H1 (cell line): ENCODE measurements at regions not wholly inside any gene's neighbourhood (a gene's known extent, or its start where the extent isn't known, plus 50 kb on each side); places are given as distances from the start of the nearest gene placed in this dataset.

ENCODE experiments used
- CTCF ChIA-PET: fragments of 300-600 bp; sonication (Branson Sonifier 250); formaldehyde crosslinking; loops from one replicate; lab custom pipeline; 2021; ENCODE audit not compliant: partially characterized antibody; lab: Charles Lee
- POLR2A ChIA-PET: fragments of 300-600 bp; sonication (Branson Sonifier 250); formaldehyde crosslinking; loops from one replicate; lab custom pipeline; 2021; ENCODE audit warnings: inconsistent platforms; ENCODE audit not compliant: partially characterized antibody; lab: Charles Lee
- DNase-seq, 2 experiments: peaks; one replicate each; pipeline versions ENCODE4 v3.0.0 to v3.0.0-alpha.2; 2010 to 2022; ENCODE audit warnings: low spot score in 2 of 2, low read depth in 1 of 2, mixed read lengths in 1 of 2
- FAIRE-seq: peaks from 2 replicates; lab custom pipeline; 2011; peaks lifted over from hg19 to GRCh38; lab: Jason Lieb, UNC
- H2AFZ ChIP-seq: 2 replicates; pipeline ENCODE4 v1.8.1; 2012; ENCODE audit warnings: low read length, inconsistent platforms
- H2AK5ac ChIP-seq: 2 replicates; pipeline ENCODE4 v1.6.1; 2013; ENCODE audit warnings: low read depth, low read length
- H2BK120ac ChIP-seq: replicated peaks from 2 replicates; pipeline ENCODE3; 2013; ENCODE audit warnings: low read depth, low read length, inconsistent platforms
- H2BK12ac ChIP-seq: 2 replicates; pipeline ENCODE4 v1.6.1; 2013; ENCODE audit warnings: low read depth, low read length
- H2BK15ac ChIP-seq: 2 replicates; pipeline ENCODE4 v1.6.1; 2013; ENCODE audit warnings: low read length
- H2BK20ac ChIP-seq: 2 replicates; pipeline ENCODE4 v1.6.1; 2013; ENCODE audit warnings: low read length
- H2BK5ac ChIP-seq: 2 replicates; pipeline ENCODE4 v1.6.1; 2013; ENCODE audit warnings: low read depth, low read length
- H3K14ac ChIP-seq: 2 replicates; pipeline ENCODE4 v1.6.1; 2013; ENCODE audit warnings: inconsistent platforms; ENCODE audit not compliant: insufficient read length
- H3K18ac ChIP-seq: 2 replicates; pipeline ENCODE4 v1.6.1; 2013; ENCODE audit warnings: low read length; ENCODE audit errors: extremely low read depth
- H3K23ac ChIP-seq: 2 replicates; pipeline ENCODE4 v1.6.1; 2013; ENCODE audit warnings: inconsistent platforms; ENCODE audit not compliant: insufficient read length
- H3K23me2 ChIP-seq: 2 replicates; pipeline ENCODE4 v1.6.1; 2013; ENCODE audit warnings: low read depth, low read length
- H3K27ac ChIP-seq: 2 replicates; pipeline ENCODE4 v1.6.1; 2011; ENCODE audit warnings: low read depth, low read length, inconsistent platforms
- H3K27me3 ChIP-seq, 4 experiments: replicated peaks in 1 of 4; 1 replicate in 1 of 4; 2 replicates in 3 of 4; pipeline versions ENCODE4 v1.6.1 to v1.8.1; 2011 to 2013; ENCODE audit warnings: low read length in 3 of 4, mild to moderate bottlenecking in 3 of 4, inconsistent platforms in 2 of 4, mixed read lengths in 2 of 4, moderate library complexity in 1 of 4; ENCODE audit not compliant: control insufficient read depth in 3 of 4, insufficient read depth in 3 of 4; ENCODE audit errors: extremely low read depth in 1 of 4
- H3K36me3 ChIP-seq, 4 experiments: 2 replicates each; pipeline versions ENCODE4 v1.6.1 to v1.8.1; 2011 to 2013; ENCODE audit warnings: mild to moderate bottlenecking in 4 of 4, low read length in 3 of 4, moderate library complexity in 2 of 4, control low read depth in 1 of 4, inconsistent platforms in 1 of 4; ENCODE audit not compliant: insufficient read depth in 4 of 4, control insufficient read depth in 2 of 4
- H3K4ac ChIP-seq: replicated peaks from 2 replicates; pipeline ENCODE3; 2013; ENCODE audit warnings: low read length, low read depth, mixed read lengths, inconsistent platforms; ENCODE audit not compliant: insufficient read length
- H3K4me1 ChIP-seq, 4 experiments: replicated peaks in 1 of 4; 1 replicate in 1 of 4; 2 replicates in 3 of 4; pipeline versions ENCODE4 v1.6.1 to v1.8.1; 2011 to 2013; ENCODE audit warnings: low read length in 3 of 4, inconsistent platforms in 2 of 4, mixed read lengths in 1 of 4; ENCODE audit not compliant: insufficient read depth in 4 of 4, control insufficient read depth in 3 of 4
- H3K4me2 ChIP-seq, 2 experiments: 2 replicates each; pipeline versions ENCODE4 v1.6.1 to v1.8.1; 2011 to 2013; ENCODE audit warnings: low read depth in 2 of 2, low read length in 2 of 2, control low read depth in 1 of 2, inconsistent platforms in 1 of 2, mild to moderate bottlenecking in 1 of 2; ENCODE audit not compliant: insufficient read depth in 1 of 2
- H3K4me3 ChIP-seq, 4 experiments: fragments of 200-600, 300-600 bp in 1 of 4; sonication (generic), shearing (Covaris generic), sonication (Bioruptor Twin) in 1 of 4; 2 replicates each; pipeline versions ENCODE4 v1.5.1 to v1.8.1; 2011 to 2016; ENCODE audit warnings: low read length in 4 of 4, low read depth in 3 of 4, control low read depth in 2 of 4, inconsistent platforms in 2 of 4, mild to moderate bottlenecking in 2 of 4, mixed read lengths in 1 of 4, moderate library complexity in 1 of 4; ENCODE audit not compliant: insufficient read depth in 2 of 4; ENCODE audit errors: extremely low read depth in 1 of 4
- H3K56ac ChIP-seq: replicated peaks from 2 replicates; pipeline ENCODE3; 2013; ENCODE audit warnings: low read depth, mild to moderate bottlenecking, mixed read lengths, low read length, inconsistent platforms; ENCODE audit not compliant: insufficient read length
- H3K79me1 ChIP-seq: 2 replicates; pipeline ENCODE4 v1.6.1; 2013; ENCODE audit warnings: low read depth, low read length, control low read depth
- H3K79me2 ChIP-seq, 2 experiments: 2 replicates each; pipeline versions ENCODE4 v1.6.1 to v1.8.1; 2012 to 2013; ENCODE audit warnings: low read length in 2 of 2, mild to moderate bottlenecking in 2 of 2, inconsistent platforms in 1 of 2; ENCODE audit not compliant: insufficient read depth in 2 of 2, control insufficient read depth in 1 of 2
- H3K9ac ChIP-seq, 4 experiments: replicated peaks in 1 of 4; 1 replicate in 1 of 4; 2 replicates in 3 of 4; pipeline versions ENCODE4 v1.6.1 to v1.8.1; 2011 to 2013; ENCODE audit warnings: low read depth in 3 of 4, low read length in 3 of 4, control low read depth in 2 of 4, mild to moderate bottlenecking in 2 of 4, moderate library complexity in 2 of 4, inconsistent platforms in 1 of 4; ENCODE audit errors: extremely low read depth in 1 of 4
- H3K9me3 ChIP-seq, 2 experiments: 2 replicates each; pipeline versions ENCODE4 v1.6.1 to v1.8.1; 2012 to 2013; ENCODE audit warnings: mild to moderate bottlenecking in 2 of 2, moderate library complexity in 2 of 2, control low read depth in 1 of 2, inconsistent platforms in 1 of 2, low read depth in 1 of 2, low read length in 1 of 2, mixed read lengths in 1 of 2; ENCODE audit not compliant: insufficient read depth in 2 of 2
- H4K20me1 ChIP-seq, 2 experiments: replicated peaks in 1 of 2; 2 replicates each; pipeline versions ENCODE3 to v1.8.1; 2011 to 2013; ENCODE audit warnings: inconsistent platforms in 2 of 2, low read length in 2 of 2, mild to moderate bottlenecking in 1 of 2; ENCODE audit not compliant: insufficient read depth in 2 of 2, control insufficient read depth in 1 of 2
- H4K5ac ChIP-seq: 2 replicates; pipeline ENCODE4 v1.6.1; 2013; ENCODE audit warnings: low read length, low read depth, mixed read lengths, inconsistent platforms; ENCODE audit not compliant: insufficient read length
- H4K8ac ChIP-seq: 2 replicates; pipeline ENCODE4 v1.8.0; 2013; ENCODE audit warnings: mild to moderate bottlenecking, moderate library complexity, low read length, inconsistent platforms; ENCODE audit not compliant: insufficient read depth; ENCODE audit errors: extremely low read depth
- H4K91ac ChIP-seq: replicated peaks from 2 replicates; pipeline ENCODE3; 2013; ENCODE audit warnings: low read length, mixed read lengths, inconsistent platforms; ENCODE audit not compliant: insufficient read length
- BRCA1 ChIP-seq: IDR thresholded peaks from 2 replicates; pipeline ENCODE4 v1.6.1; 2012; ENCODE audit warnings: low read depth, low read length, improper control_type of control experiment
- CHD2 ChIP-seq: IDR thresholded peaks from 2 replicates; pipeline ENCODE4 v1.6.1; 2012; ENCODE audit warnings: low read length, improper control_type of control experiment
- EZH2 ChIP-seq: fragments of 200-600 bp; sonication (generic); IDR thresholded peaks from 2 replicates; pipeline ENCODE4 v1.7.1; 2012; ENCODE audit warnings: low read depth, mild to moderate bottlenecking, moderate library complexity, low read length, inconsistent platforms; ENCODE audit not compliant: severe bottlenecking
- GABPA ChIP-seq: IDR thresholded peaks from 2 replicates; pipeline ENCODE4 v1.6.1; 2011; ENCODE audit warnings: mild to moderate bottlenecking, low read length, moderate library complexity, borderline replicate concordance; ENCODE audit not compliant: insufficient read depth
- GTF2F1 ChIP-seq: IDR thresholded peaks from 2 replicates; pipeline ENCODE4 v1.6.1; 2012; ENCODE audit warnings: low read depth, low read length, improper control_type of control experiment, borderline replicate concordance
- HDAC6 ChIP-seq: IDR thresholded peaks from one replicate; pipeline ENCODE4 v1.7.1; 2012; ENCODE audit warnings: low read depth, mild to moderate bottlenecking, inconsistent platforms, low read length, moderate library complexity
- JUND ChIP-seq: IDR thresholded peaks from 2 replicates; pipeline ENCODE4 v1.6.1; 2011; ENCODE audit warnings: mild to moderate bottlenecking, improper control_type of control experiment, low read length
- NRF1 ChIP-seq: IDR thresholded peaks from 2 replicates; pipeline ENCODE4 v1.6.1; 2011; ENCODE audit warnings: mild to moderate bottlenecking, low read depth, low read length, improper control_type of control experiment
- SIN3A ChIP-seq, 2 experiments: IDR thresholded peaks in 1 of 2; conservative IDR thresholded peaks in 1 of 2; 2 replicates each; pipeline ENCODE4 v1.6.1; 2011 to 2012; ENCODE audit warnings: low read length in 2 of 2, improper control_type of control experiment in 1 of 2, low read depth in 1 of 2, mild to moderate bottlenecking in 1 of 2
- SIX5 ChIP-seq: IDR thresholded peaks from 2 replicates; pipeline ENCODE4 v1.6.1; 2011; ENCODE audit warnings: mild to moderate bottlenecking, low read depth, low read length
- TAF7 ChIP-seq: optimal IDR thresholded peaks from 2 replicates; pipeline ENCODE3; 2011; ENCODE audit warnings: low read depth, mild to moderate bottlenecking, inconsistent platforms, low read length, moderate library complexity, borderline replicate concordance
- ZNF274 ChIP-seq: IDR thresholded peaks from 2 replicates; pipeline ENCODE4 v1.7.0; 2012; ENCODE audit warnings: low read length, borderline replicate concordance; ENCODE audit errors: extremely low read depth
- WGBS, 2 experiments: shearing (Covaris generic) in 1 of 2; methylation state at CpG; one replicate each; pipeline versions ENCODE4 v1.1.6 to v1.1.7; 2013 to 2015; ENCODE audit warnings: low lambda C conversion rate in 2 of 2, mixed read lengths in 2 of 2, inconsistent platforms in 1 of 2, low coverage in 1 of 2, missing lambda C conversion rate in 1 of 2; ENCODE audit not compliant: insufficient replicate concordance in 2 of 2, insufficient coverage in 1 of 2, insufficient read length in 1 of 2; ENCODE audit errors: extremely low coverage in 1 of 2, missing lambda C conversion rate in 1 of 2; 5-methylcytosine and 5-hydroxymethylcytosine counted together
- TF ChIP-seq, protein P1 (sequence below): IDR thresholded peaks from 2 replicates; pipeline ENCODE4 v1.6.1; 2011; ENCODE audit warnings: low read length, improper control_type of control experiment
- TF ChIP-seq, protein P2 (sequence below): IDR thresholded peaks from 2 replicates; pipeline ENCODE4 v1.6.1; 2011; ENCODE audit warnings: low read depth, mild to moderate bottlenecking, low read length; ENCODE audit not compliant: insufficient read depth

DNA sequence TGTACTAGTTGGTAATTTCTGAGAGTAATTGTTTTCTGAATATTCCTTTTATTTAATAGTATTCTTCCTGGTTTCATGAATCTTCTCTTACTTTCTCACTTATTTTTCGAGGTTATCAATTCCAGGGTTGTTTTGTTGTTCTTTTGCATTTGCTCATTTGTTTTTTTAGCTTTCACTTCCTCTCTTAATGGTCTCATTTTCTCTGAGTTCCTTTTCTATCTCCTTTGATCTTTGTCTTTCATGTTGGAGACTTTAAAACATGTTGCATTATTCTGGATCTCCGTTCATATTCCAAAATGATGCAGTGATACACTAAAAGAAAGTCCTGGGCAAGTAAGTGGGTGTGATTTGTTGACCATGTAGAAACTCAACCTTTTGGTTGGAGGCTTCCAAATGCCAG, 345.3 kb upstream of the SLC35B3 start:
- Histone ChIP-seq H3K79me1 (no peaks in the 10 kb centered on the region), H3K56ac (no peak overlapping the region), H4K5ac (no peak overlapping the region), H2BK15ac (no peak overlapping the region), H3K4me2 (no peak overlapping the region), H3K14ac (no peak overlapping the region), H3K79me2 (no peaks in the 10 kb centered on the region), H4K8ac (no peak overlapping the region), H3K27ac (no peak overlapping the region), H3K27me3 (no peaks in the 10 kb centered on the region), H2AK5ac (no peak overlapping the region), H3K18ac (no peak overlapping the region), H2BK120ac (no peak overlapping the region), H3K4me3 (no peak overlapping the region), H2BK5ac (no peak overlapping the region), H3K4me1 (no peaks in the 10 kb centered on the region), H3K23ac (no peak overlapping the region), H2BK20ac (no peak overlapping the region), H2BK12ac (no peak overlapping the region), H3K4ac (no peak overlapping the region), H3K9me3 (no peaks in the 10 kb centered on the region), H4K20me1 (no peaks in the 10 kb centered on the region), H4K91ac (no peak overlapping the region), H3K9ac (no peak overlapping the region), H2AFZ (no peak overlapping the region), H3K23me2 (no peaks in the 10 kb centered on the region), H3K36me3 (no peaks in the 10 kb centered on the region)
- DNase-seq (no peak), FAIRE-seq (no peak)
- 90% methylated on average over 2 of the region's 2 CpGs; no CpG with 5 or more reads in 1 of the 2 experiments for WGBS, 2 experiments
- CTCF ChIA-PET: no interaction called here
- POLR2A ChIA-PET: no interaction called here
- TF ChIP-seq JUND (no peak), HDAC6 (no peak), CHD2 (no peak), TAF7 (no peak), GABPA (no peak), BRCA1 (no peak), ZNF274 (no peak), NRF1 (no peak), GTF2F1 (no peak), EZH2 (no peak), SIX5 (no peak), SIN3A (conservative IDR thresholded peaks at IDR 0.05 in 1 of 2, IDR thresholded peaks at IDR 0.05 in 1 of 2; ENCODE audit: low read depth in 1 of 2, low read length in 2 of 2) (no peak)
- TF ChIP-seq, protein P1, sequence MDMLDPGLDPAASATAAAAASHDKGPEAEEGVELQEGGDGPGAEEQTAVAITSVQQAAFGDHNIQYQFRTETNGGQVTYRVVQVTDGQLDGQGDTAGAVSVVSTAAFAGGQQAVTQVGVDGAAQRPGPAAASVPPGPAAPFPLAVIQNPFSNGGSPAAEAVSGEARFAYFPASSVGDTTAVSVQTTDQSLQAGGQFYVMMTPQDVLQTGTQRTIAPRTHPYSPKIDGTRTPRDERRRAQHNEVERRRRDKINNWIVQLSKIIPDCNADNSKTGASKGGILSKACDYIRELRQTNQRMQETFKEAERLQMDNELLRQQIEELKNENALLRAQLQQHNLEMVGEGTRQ: no peak
- TF ChIP-seq, protein P2, sequence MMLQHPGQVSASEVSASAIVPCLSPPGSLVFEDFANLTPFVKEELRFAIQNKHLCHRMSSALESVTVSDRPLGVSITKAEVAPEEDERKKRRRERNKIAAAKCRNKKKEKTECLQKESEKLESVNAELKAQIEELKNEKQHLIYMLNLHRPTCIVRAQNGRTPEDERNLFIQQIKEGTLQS: no peak
